KMS-11 (cell line): ENCODE measurements at regions not wholly inside any gene's neighbourhood (a gene's known extent, or its start where the extent isn't known, plus 50 kb on each side); places are given as distances from the start of the nearest gene placed in this dataset.
A peak's percentile ranks its signal among the peaks of the same experiment; 100 is the strongest.
"Not testable (repeated sequence)": the region's sequence is repeated elsewhere in the genome, so short reads cannot be mapped to it uniquely, and the experiment has no call there.

Source experiments
- H2AFZ ChIP-seq: fragments of 200-600 bp; sonication (generic); 2 replicates; pipeline ENCODE4 v1.6.1; 2016; ENCODE audit warnings: antibody characterized with exemption, mixed run types, low read depth
- H3K27ac ChIP-seq: fragments of 200-600 bp; sonication (generic); 2 replicates; pipeline ENCODE4 v1.6.1; 2016; ENCODE audit warnings: mild to moderate bottlenecking, mixed run types
- H3K27me3 ChIP-seq: fragments of 200-600 bp; sonication (generic); 2 replicates; pipeline ENCODE4 v1.6.1; 2017; ENCODE audit warnings: mild to moderate bottlenecking, low read depth, mixed run types, moderate library complexity; ENCODE audit not compliant: insufficient read depth
- H3K36me3 ChIP-seq: fragments of 200-600 bp; sonication (generic); 2 replicates; pipeline ENCODE4 v1.6.1; 2017; ENCODE audit warnings: mild to moderate bottlenecking, mixed run types; ENCODE audit not compliant: insufficient read depth
- H3K4me1 ChIP-seq: fragments of 200-600 bp; sonication (generic); 2 replicates; pipeline ENCODE4 v1.6.1; 2016; ENCODE audit warnings: mild to moderate bottlenecking, low read depth, mixed run types; ENCODE audit not compliant: poor library complexity, severe bottlenecking
- H3K4me2 ChIP-seq: fragments of 200-600 bp; sonication (generic); 2 replicates; pipeline ENCODE4 v1.7.0; 2016; ENCODE audit warnings: mild to moderate bottlenecking, mixed run types
- H3K4me3 ChIP-seq: fragments of 200-600 bp; sonication (generic); IDR thresholded peaks from 2 replicates; pipeline ENCODE4 v1.6.1; 2017; ENCODE audit warnings: low read depth, low read length, mixed read lengths; ENCODE audit not compliant: insufficient read depth
- H3K79me2 ChIP-seq: fragments of 200-600 bp; sonication (generic); 2 replicates; pipeline ENCODE4 v1.6.1; 2016; ENCODE audit warnings: low read depth, mixed run types; ENCODE audit not compliant: insufficient read depth
- H3K9ac ChIP-seq: fragments of 200-600 bp; sonication (generic); 2 replicates; pipeline ENCODE4 v1.6.1; 2016; ENCODE audit warnings: mild to moderate bottlenecking, mixed run types
- H4K20me1 ChIP-seq: fragments of 200-600 bp; sonication (generic); 2 replicates; pipeline ENCODE4 v1.6.1; 2016; ENCODE audit warnings: mild to moderate bottlenecking, mixed run types; ENCODE audit not compliant: insufficient read depth
- CTCF ChIP-seq: fragments of 200-600 bp; sonication (generic); conservative IDR thresholded peaks from 2 replicates; pipeline ENCODE4 v1.6.1; 2017; ENCODE audit warnings: low read depth, mild to moderate bottlenecking, antibody characterized with exemption, low read length, moderate library complexity, mixed read lengths

- H4K20me1 ChIP-seq, result no peaks in the 10 kb centered on the region
- TF ChIP-seq CTCF, result no peak
- H3K27ac ChIP-seq, result no peak overlapping the region
- H3K4me3 ChIP-seq, result no peak overlapping the region
- H3K36me3 ChIP-seq, result no peaks in the 10 kb centered on the region
- H3K79me2 ChIP-seq, result no peaks in the 10 kb centered on the region
- H3K27me3 ChIP-seq, result no peaks in the 10 kb centered on the region
- no peak overlapping the region for H2AFZ ChIP-seq
- H3K9ac ChIP-seq, result no peak overlapping the region
- H3K4me2 ChIP-seq, result no peak overlapping the region
- no peaks in the 10 kb centered on the region for H3K4me1 ChIP-seq
Measured at GRCh38 chr2:144619760-144620159, 99.8 kb upstream of the ZEB2 start.

- H3K27ac ChIP-seq, H4K20me1 ChIP-seq, H3K36me3 ChIP-seq, H3K27me3 ChIP-seq, H2AFZ ChIP-seq, H3K4me1 ChIP-seq, H3K4me2 ChIP-seq, H3K79me2 ChIP-seq, H3K9ac ChIP-seq, H3K4me3 ChIP-seq: not testable (repeated sequence)
Measured at GRCh38 chr2:144617171-144617570, 97.3 kb upstream of the ZEB2 start.

GRCh38 chr2:144615866-144616565 is 96.1 kb upstream of the ZEB2 start:
- no peak overlapping the region for H3K4me2 ChIP-seq
- no peaks in the 10 kb centered on the region for H3K36me3 ChIP-seq
- no peaks in the 10 kb centered on the region for H3K4me1 ChIP-seq
- no peaks in the 10 kb centered on the region for H4K20me1 ChIP-seq
- no peaks in the 10 kb centered on the region for H3K27me3 ChIP-seq
- no peak overlapping the region for H2AFZ ChIP-seq
- H3K9ac ChIP-seq, result no peak overlapping the region
- TF ChIP-seq CTCF, result no peak
- H3K27ac ChIP-seq, result no peak overlapping the region
- H3K79me2 ChIP-seq, result no peaks in the 10 kb centered on the region
- no peak overlapping the region for H3K4me3 ChIP-seq

- no peak overlapping the region for H3K4me3 ChIP-seq
- no peak overlapping the region for H2AFZ ChIP-seq
- H3K4me2 ChIP-seq, result peak overlapping the region; percentile 67; the same call in 1 of the 2 replicates
- H3K36me3 ChIP-seq, result no peaks in the 10 kb centered on the region
- TF ChIP-seq CTCF, result no peak
- H3K9ac ChIP-seq, result no peak overlapping the region
- H3K79me2 ChIP-seq, result no peaks in the 10 kb centered on the region
- no peak overlapping the region for H3K27ac ChIP-seq
- no peaks in the 10 kb centered on the region for H4K20me1 ChIP-seq
- H3K4me1 ChIP-seq, result peaks cover 29% of the 10 kb centered on the region
- H3K27me3 ChIP-seq, result no peaks in the 10 kb centered on the region
Measured at GRCh38 chr2:144607891-144608521, 88.1 kb upstream of the ZEB2 start.

GRCh38 chr2:144607099-144607498 is 87.2 kb upstream of the ZEB2 start:
- H3K4me1 ChIP-seq, result peaks cover 29% of the 10 kb centered on the region
- no peaks in the 10 kb centered on the region for H3K79me2 ChIP-seq
- TF ChIP-seq CTCF, result no peak
- no peak overlapping the region for H3K4me3 ChIP-seq
- H3K27ac ChIP-seq, result no peak overlapping the region
- peak overlapping the region; percentile 67; the same call in 1 of the 2 replicates for H3K4me2 ChIP-seq
- no peaks in the 10 kb centered on the region for H3K27me3 ChIP-seq
- no peaks in the 10 kb centered on the region for H4K20me1 ChIP-seq
- no peaks in the 10 kb centered on the region for H3K36me3 ChIP-seq
- H3K9ac ChIP-seq, result no peak overlapping the region
- H2AFZ ChIP-seq, result no peak overlapping the region
